ENCODE measurements at regions not wholly inside any gene's neighbourhood (a gene's known extent, or its start where the extent isn't known, plus 50 kb on each side); places are given as distances from the start of the nearest gene placed in this dataset.
"Not testable (repeated sequence)": the region's sequence is repeated elsewhere in the genome, so short reads cannot be mapped to it uniquely, and the experiment has no call there.

GRCh38 chr9:33623658-33624586 is 99.9 kb downstream of the ANKRD18B start:
- no peak overlapping the region for H3K4me3 ChIP-seq
- H3K27ac ChIP-seq, result no peak overlapping the region

GRCh38 chr9:33628318-33628717 is 104.3 kb downstream of the ANKRD18B start:
- H3K27ac ChIP-seq, H3K4me3 ChIP-seq: not testable (repeated sequence)

GRCh38 chr9:33628865-33629410 is 104.9 kb downstream of the ANKRD18B start:
- H3K27ac ChIP-seq, result no peak overlapping the region
- H3K4me3 ChIP-seq, result no peak overlapping the region

- H3K27ac ChIP-seq, result no peak overlapping the region
- no peak overlapping the region for H3K4me3 ChIP-seq
These were observed 109.6 kb downstream of the ANKRD18B start for GRCh38 chr9:33633636-33634035.

- no peak overlapping the region for H3K27ac ChIP-seq
- no peak overlapping the region for H3K4me3 ChIP-seq
These were observed 113.8 kb downstream of the ANKRD18B start for GRCh38 chr9:33637881-33638280.

GRCh38 chr9:33638391-33638915 is 114.4 kb downstream of the ANKRD18B start:
- no peak overlapping the region for H3K4me3 ChIP-seq

GRCh38 chr9:33645706-33646105 is 121.7 kb downstream of the ANKRD18B start:
- no peak overlapping the region for H3K27ac ChIP-seq
- no peak overlapping the region for H3K4me3 ChIP-seq

More at GRCh38 chr9:33638391-33638915, 114.4 kb downstream of the ANKRD18B start:
- H3K27ac ChIP-seq, result no peak overlapping the region

GRCh38 chr9:33649463-33649862 is 125.4 kb downstream of the ANKRD18B start:
- Histone ChIP-seq H3K4me3 (no peak overlapping the region), H3K27ac (no peak overlapping the region)

- Histone ChIP-seq H3K27ac (no peak overlapping the region), H3K4me3 (no peak overlapping the region)
These were observed 127.1 kb downstream of the ANKRD18B start for GRCh38 chr9:33651125-33651524.

- no peak overlapping the region for H3K27ac ChIP-seq
- H3K4me3 ChIP-seq, result no peak overlapping the region
These were observed 135.4 kb upstream of the PRSS3 start for GRCh38 chr9:33659921-33660320.

GRCh38 chr9:33660772-33661171 is 134.6 kb upstream of the PRSS3 start:
- Histone ChIP-seq H3K27ac (no peak overlapping the region), H3K4me3 (no peak overlapping the region)

- Histone ChIP-seq H3K4me3 (no peak overlapping the region), H3K27ac (no peak overlapping the region)
These were observed 134.2 kb upstream of the PRSS3 start for GRCh38 chr9:33661176-33661575.

GRCh38 chr9:33662871-33663270 is 132.5 kb upstream of the PRSS3 start:
- Histone ChIP-seq H3K27ac (no peak overlapping the region), H3K4me3 (no peak overlapping the region)

GRCh38 chr9:33676194-33676745 is 119.1 kb upstream of the PRSS3 start:
- peak overlapping the region in 12 of 21 experiments; percentile 23 to 77 (median 58) for H3K27ac ChIP-seq
- H3K4me3 ChIP-seq, result peak overlapping the region; percentile 34 to 55 (median 40)

- Histone ChIP-seq H3K4me3 (peak overlapping the region; percentile 34 to 55 (median 40)), H3K27ac (peak overlapping the region in 13 of 21 experiments; percentile 23 to 77 (median 55))
These were observed 118.4 kb upstream of the PRSS3 start for GRCh38 chr9:33676746-33677505.

GRCh38 chr9:33677506-33677809 is 117.9 kb upstream of the PRSS3 start:
- H3K4me3 ChIP-seq, result peak overlapping the region in 6 of 7 experiments; percentile 39 to 55 (median 44)
- H3K27ac ChIP-seq, result peak overlapping the region in 3 of 21 experiments; percentile 43 to 69 (median 62)

- no peak overlapping the region for H3K27ac ChIP-seq
- H3K4me3 ChIP-seq, result no peak overlapping the region
These were observed 117.4 kb upstream of the PRSS3 start for GRCh38 chr9:33677961-33678360.

GRCh38 chr9:33682551-33682950 is 112.8 kb upstream of the PRSS3 start:
- Histone ChIP-seq H3K4me3 (no peak overlapping the region), H3K27ac (no peak overlapping the region)

- H3K27ac ChIP-seq, result no peak overlapping the region
These were observed 110.5 kb upstream of the PRSS3 start for GRCh38 chr9:33684831-33685230.

GRCh38 chr9:33686942-33687341 is 108.4 kb upstream of the PRSS3 start:
- Histone ChIP-seq H3K27ac (no peak overlapping the region), H3K4me3 (no peak overlapping the region)

More at GRCh38 chr9:33684831-33685230, 110.5 kb upstream of the PRSS3 start:
- no peak overlapping the region for H3K4me3 ChIP-seq

Data from skin epidermis (tissue), 12 donors.